DMS 273 (cell line): ENCODE measurements at regions not wholly inside any gene's neighbourhood (a gene's known extent, or its start where the extent isn't known, plus 50 kb on each side); places are given as distances from the start of the nearest gene placed in this dataset.

Experiments used
- DNase-seq: peaks from one replicate; lab custom pipeline; 2025; ENCODE audit not compliant: unreplicated experiment; lab: John Stamatoyannopoulos, UW

GRCh38 chr17:5861246-5861645, 208.9 kb upstream of the WSCD1 start:
- DNase-seq = no peak

GRCh38 chr17:5861854-5862253, 208.3 kb upstream of the WSCD1 start:
- DNase-seq = peak; percentile 12

- no peak for DNase-seq
These were observed 207.8 kb upstream of the WSCD1 start for GRCh38 chr17:5862395-5862794.

- DNase-seq = no peak
These were observed 205.2 kb upstream of the WSCD1 start for GRCh38 chr17:5864741-5865657.

- DNase-seq = no peak
These were observed 203.2 kb upstream of the WSCD1 start for GRCh38 chr17:5866978-5867377.

GRCh38 chr17:5869041-5869745, 201.0 kb upstream of the WSCD1 start:
- DNase-seq = peak; percentile 1

GRCh38 chr17:5870231-5870953, 199.8 kb upstream of the WSCD1 start:
- no peak for DNase-seq

- no peak for DNase-seq
These were observed 198.5 kb upstream of the WSCD1 start for GRCh38 chr17:5871666-5872065.

GRCh38 chr17:5872831-5873230, 197.3 kb upstream of the WSCD1 start:
- DNase-seq = no peak

GRCh38 chr17:5873781-5874180, 196.4 kb upstream of the WSCD1 start:
- no peak for DNase-seq

- peak; percentile 2 for DNase-seq
These were observed 195.7 kb upstream of the WSCD1 start for GRCh38 chr17:5874486-5874885.

GRCh38 chr17:5877366-5877765, 192.8 kb upstream of the WSCD1 start:
- DNase-seq = no peak

GRCh38 chr17:5877948-5878347, 192.2 kb upstream of the WSCD1 start:
- DNase-seq = no peak

GRCh38 chr17:5881849-5882248, 188.3 kb upstream of the WSCD1 start:
- DNase-seq = no peak

GRCh38 chr17:5883775-5884665, 186.2 kb upstream of the WSCD1 start:
- no peak for DNase-seq

- no peak for DNase-seq
These were observed 184.8 kb upstream of the WSCD1 start for GRCh38 chr17:5885336-5885735.

- DNase-seq = no peak
These were observed 181.4 kb upstream of the WSCD1 start for GRCh38 chr17:5888811-5889210.

- no peak for DNase-seq
These were observed 177.1 kb upstream of the WSCD1 start for GRCh38 chr17:5892921-5893675.

- DNase-seq = no peak
These were observed 176.4 kb upstream of the WSCD1 start for GRCh38 chr17:5893741-5894140.

GRCh38 chr17:5895276-5895675, 174.9 kb upstream of the WSCD1 start:
- DNase-seq = no peak
